Activated T-cell treated with anti-CD3 and anti-CD28 coated beads for 4 hours (primary cell): ENCODE measurements at regions not wholly inside any gene's neighbourhood (a gene's known extent, or its start where the extent isn't known, plus 50 kb on each side); places are given as distances from the start of the nearest gene placed in this dataset.
"Not testable (repeated sequence)": the region's sequence is repeated elsewhere in the genome, so short reads cannot be mapped to it uniquely, and the experiment has no call there.

Experiments used
- DNase-seq: peaks from one replicate; pipeline ENCODE4 v3.0.0-alpha.2; 2020

DNA sequence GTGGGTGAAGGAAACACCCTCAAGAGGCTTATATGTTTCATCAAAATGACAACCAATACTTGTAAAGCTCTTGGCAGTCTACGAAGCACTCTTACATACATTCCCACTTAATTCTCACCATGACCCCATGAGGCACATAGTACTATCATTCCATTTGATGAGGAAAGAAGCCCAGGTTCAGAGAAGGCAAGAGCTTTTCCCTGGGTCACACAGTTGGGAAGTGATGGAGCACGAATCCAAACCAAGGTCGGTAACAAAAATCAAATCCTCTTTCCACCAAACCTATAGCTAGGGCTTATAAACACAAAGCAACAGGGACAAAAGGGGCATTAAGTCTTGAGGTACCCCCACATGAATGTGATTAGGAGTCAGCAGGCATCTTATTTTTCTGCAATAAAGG, 187.1 kb downstream of the UACA start:
- DNase-seq: no peak

DNA sequence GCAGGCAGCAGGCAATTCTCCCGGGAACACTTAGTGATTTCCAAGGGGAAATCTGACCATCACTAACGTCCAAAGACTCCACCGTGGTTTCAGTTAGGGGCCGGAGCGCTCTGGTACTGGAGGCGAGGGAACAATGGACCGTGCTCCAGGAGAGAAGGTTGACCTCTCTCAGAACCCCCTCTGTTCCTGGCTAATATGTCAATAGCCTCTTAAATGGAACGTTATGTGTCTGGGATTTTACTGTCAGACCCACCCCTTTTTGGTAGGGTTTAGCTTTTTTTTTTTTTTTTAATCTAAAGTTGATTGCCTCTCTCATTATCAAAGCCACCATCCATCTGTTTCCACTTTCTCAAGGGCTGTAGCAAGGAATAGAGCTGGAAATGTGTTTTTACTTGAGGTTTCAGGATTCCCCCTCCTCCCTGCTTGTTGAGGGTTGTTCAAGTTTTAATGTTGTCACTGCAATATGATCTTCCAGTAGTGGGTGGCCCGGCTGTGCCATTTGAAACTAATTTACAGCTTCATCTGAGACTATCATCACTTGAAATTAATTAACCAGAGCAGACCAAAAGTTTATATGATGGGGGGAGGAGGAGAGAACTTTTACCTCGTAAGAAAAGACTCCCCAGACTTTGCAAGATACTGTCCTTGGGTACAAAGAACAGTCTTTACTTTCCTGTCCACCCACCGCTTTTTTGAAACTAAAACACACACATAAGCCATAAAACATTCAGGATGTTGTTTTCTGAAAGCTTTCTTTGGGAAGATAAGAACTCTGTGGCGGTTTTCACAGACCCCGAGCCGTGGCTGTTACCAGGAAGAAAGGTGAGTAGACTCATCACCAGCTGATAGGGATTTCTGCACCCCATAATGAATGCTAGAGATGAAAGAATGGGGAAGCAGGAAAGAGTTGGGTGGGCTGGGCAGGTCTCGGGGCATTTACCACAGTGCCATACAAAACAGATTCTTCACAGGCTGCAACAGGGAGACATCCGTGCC, 187.8 kb downstream of the UACA start:
- DNase-seq: no peak

DNA sequence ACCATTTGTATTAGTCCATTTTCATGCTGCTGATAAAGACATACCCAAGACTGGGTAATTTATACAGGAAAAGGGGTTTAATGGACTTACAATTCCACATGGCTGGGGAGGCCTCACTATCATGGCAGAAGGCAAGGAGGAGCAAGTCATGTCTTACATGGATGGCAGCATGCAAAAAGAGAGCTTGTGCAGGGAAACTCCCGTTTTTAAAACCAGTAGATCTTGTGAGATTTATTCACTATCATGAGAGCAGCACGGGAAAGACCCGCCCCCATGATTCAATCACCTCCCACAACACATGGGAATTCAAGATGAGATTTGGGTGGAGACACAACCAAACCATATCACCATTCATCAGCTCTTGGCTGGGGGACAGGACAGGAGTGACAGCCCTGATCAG, 189.0 kb downstream of the UACA start:
- DNase-seq: not testable (repeated sequence)

DNA sequence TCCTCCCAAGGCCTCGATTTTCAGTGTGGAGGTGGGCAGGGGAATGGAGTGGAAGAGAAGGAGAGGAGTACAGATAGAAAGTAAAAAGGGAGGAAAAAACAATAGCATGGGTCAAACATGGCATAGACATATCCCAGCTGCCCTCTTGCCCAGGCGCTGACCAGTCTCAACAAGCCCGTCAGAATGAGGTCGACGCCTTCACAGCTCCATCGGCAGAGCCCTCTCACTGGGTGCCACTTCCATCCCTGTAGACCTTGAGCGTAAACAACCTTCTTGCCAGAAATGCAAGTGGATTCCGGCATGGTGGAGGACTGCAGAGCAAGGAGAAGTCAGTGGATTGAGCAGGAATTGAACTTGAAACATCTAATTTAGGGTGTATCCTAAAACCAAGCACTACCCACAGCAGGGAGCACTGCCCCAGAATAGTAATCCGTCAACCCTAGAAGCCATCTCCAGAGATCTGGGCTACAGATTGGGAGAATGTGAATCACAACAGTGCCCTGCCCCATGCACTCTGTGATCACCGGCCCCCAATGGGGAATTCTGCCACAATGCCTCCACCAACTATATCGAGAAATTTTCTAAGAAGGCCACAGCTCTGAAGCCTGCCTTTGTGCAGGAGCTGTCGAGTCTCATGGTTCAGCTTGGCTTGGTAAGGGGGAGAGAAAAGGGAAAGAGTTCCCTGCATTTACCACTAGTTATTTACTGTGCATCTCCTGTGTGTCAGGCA, 190.1 kb downstream of the UACA start:
- DNase-seq: no peak

DNA sequence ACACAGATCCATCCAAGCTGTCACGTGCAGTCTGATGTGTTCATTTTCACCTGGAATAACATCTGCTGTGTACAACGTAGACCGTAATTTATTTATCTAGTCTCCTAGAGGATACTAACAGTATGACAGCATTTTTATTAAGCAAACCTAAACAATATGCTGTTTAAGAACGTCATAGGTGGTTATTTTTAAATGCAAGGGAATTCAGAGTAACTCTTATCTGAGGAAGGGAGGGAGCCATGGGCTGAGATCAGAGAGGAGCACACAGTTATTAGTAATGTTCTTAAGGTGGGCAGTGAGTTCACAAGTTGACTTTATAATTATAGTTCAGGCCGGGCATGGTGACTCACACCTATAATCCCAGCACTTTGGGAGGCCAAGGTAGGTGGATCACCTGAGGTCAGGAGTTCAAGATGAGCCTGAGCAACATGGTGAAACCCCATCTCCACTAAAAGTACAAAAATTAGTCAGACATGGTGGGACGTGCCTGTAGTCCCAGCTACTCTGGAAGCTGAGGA, 193.6 kb downstream of the UACA start:
- no peak for DNase-seq

DNA sequence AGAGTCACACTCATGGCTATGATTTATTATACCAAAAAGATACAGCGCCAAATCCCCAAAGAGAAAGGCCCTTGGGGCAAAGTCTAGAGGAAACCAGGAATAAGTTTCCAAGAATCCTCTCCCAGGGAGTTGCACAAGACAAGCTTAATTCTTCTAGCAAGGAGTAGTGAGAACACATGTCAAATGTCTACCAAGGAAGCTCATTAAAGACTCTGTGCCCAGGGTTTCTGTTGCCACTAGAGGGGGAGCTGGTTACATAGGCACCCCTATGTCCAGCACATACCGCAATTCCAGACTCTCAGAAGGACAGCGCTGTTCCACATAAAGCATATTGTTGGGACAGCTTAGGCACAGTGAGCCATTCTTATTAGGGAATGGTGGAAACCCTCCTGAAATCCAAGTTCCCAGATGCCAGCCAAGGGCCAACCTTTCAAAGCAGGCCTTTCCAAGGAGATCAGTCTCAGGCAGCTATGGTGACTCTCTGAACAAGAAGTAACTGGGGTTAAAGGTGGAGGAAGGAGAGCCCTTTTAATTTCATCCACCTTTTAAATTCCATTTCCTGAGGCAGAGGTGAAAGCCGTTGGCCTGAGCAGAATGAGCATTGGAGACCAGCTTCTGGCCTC, 194.2 kb downstream of the UACA start:
- DNase-seq: no peak

DNA sequence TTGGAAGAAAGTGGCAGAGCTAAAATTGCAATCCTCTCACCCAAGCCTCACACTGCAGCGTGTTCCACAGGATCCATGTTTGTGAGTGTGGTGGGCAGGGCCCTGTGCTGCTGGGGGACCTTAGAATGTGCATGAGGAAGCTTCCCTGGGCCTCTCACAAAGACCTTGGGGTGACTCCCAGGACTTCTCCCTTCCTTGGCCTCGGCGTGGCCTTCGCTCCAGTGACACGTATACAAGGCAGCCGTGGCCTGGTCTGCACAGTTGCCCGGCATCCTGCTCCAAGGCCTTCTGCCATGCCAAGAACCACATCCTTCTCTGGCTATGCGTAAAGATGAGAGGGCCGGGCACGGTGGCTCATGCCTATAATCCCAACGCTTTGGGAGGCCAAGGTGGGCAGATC, 196.4 kb downstream of the UACA start:
- no peak for DNase-seq

DNA sequence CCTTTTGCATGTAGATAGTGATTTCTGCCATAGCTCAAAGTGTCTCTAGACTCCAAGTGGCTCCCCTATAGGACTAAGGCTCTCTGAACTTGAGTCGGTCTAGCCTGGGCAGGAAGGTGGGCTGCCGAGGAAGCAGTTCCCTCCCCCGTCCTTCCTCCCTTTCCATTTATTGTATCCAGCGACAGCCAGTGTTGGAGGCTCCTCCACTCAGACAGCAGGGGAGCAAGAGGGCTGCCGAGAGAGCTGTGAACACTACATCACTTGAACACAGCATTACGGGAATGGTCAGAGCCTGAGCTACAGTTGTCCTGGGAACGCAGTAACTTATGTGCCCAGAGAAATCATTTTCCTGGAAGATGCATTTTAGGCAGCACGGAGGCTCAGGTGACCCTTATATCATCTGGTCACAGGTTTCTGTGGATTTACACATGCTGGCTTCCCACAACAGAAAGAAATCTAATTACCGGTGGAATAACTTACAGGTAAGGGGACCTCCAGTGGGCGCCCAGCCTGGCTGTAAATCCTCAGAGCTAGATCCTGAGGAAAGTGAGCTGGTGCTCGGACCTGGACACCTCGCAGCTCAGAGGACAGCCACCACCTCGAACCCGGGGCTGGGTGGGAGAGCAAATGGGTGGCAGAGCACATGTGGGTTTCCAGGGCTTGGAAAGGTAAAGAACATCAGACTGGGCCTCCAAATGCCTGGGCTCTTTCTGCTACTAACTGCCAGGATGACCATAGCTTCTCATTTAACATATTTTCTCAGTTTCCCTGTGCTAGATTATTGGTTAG, 197.1 kb downstream of the UACA start:
- no peak for DNase-seq

DNA sequence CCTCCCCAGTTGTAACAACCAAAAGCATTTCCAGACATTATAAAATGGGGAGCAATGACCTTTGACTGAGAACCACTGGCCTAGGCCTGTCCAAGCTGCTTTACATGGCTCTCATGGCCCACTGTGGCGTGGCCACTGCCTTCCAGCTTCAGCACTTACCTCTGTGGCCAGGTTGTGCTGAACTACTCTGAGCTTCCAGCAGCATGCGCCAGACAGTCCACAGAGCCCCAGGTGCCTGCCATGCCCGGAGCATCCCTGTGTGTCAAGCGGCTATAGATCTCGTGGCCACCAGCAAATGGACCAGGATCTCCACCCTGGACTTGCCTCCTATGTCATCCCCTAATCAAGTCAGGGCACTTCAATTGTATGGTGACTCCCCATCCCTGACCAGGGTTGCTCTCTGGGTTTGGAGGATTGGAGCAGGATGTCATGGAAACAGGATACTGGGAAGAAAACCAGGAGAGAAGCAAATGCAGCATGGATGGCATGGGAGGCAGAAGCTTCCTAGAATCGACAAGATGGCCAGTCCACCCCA, 199.7 kb downstream of the UACA start:
- no peak for DNase-seq

DNA sequence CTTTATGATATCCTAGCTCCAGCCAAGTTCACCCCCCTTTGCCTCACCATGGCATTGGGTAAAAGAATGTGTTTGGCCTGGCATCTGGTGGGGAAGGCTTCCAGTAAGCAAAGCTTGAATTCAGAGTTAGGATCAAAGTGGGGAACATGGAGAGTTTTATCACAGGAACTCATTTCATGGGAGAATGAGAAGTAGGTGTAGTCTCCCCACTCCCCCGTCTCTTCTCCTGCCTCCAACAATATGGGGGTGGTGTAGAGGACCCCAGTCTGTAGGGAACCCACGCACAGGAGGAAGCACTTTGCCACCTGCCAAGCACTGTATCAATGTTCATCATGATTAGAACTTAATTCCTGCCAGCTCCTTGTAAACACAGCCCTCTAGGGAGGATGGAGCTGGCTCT, 200.5 kb downstream of the UACA start:
- no peak for DNase-seq

DNA sequence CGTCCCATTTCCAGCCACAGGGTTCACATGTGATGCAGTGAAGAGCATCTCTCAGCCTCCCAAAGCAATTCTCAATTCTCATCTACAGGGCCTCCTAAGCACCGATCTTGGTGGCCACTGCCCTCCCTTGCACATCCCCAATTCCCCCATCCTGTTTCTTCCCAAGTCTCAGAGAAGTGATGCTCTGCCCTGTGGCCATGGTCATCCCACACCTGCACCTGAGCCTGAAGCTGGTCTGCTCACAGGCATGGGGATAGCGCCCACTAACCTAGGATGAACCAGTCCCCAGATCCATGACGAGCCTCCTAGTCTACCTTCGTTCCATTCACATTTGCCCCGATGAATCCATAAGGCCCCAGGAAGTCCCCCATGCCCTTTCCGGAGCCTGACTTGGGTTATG, 201.5 kb downstream of the UACA start:
- DNase-seq: no peak

DNA sequence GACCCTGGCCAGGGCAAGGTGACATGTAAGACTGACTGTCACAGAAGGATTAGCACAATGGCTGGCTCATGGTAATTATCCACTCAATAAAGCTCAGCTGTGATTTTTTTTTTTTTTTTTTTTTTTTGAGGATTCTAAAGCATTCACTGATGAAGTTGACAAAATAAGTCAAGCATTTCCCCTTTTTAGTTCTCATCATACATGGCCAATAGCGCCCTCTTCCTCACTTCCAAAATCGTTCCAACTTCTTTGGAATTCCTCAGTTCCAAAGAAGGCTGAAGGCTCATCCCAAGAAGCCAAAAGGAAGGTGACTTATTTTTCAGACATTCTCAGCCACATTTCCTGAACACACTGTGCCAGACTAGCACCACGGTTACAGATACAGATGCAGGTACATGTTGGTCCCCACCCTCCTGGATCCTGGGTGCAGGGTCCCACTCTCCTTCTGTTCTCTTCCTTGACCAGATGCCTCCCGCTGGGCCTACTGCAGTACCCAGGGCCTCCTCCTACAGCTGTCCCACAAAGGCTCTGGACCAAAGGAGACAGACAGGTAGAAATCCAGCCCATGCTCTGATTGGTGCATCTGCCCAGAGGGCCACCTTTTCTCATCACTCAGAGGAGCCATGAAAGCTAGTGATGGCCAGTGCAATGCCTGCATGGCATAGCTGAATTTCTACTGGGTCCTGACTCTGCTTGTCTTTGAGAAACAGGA, 202.6 kb downstream of the UACA start:
- no peak for DNase-seq

DNA sequence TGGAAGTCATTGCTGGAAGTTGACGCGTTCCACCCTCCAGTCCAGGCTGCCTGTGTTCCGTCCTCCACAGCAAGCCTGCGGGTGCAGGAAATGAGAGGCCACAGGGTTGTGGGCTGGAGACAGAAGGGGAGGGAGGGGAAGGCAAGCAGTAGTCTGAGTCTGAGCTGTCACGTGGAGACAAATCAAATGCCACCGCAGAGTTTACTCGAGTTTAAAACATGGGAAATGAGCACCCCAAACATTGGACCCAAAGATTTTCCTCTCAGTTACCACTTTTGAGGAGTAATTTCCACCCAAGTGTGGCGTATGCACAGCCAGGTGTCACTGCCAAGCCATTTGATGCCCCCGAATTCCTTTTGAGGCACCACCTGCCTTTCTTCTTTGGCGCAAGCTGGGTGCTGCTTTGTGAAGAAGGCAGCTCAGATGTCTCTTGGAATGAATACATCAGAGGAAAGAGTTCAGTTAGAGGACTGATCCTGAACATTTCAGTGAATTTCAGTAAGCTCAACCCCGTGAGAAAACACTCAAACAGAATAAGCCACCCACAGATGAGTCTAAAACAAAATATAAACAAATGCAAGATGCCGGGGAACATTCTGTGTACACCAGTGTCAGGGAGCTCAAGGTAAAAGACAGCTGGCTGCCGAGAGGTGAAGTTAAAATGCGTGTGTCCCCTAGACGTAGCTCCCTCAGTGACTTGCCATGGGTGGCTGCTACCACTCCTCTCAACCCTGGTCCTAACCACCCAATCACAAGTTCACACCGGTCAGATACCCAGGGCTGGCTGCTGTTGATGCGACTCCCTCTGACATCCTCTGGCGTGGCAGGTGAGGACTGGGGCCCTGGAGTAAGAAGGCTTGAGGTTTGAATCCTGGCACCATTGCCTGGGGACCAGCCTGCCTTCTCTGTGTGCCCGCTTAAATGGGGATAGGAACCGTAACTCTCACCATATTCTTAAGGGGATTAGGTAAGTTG, 203.8 kb downstream of the UACA start:
- DNase-seq: peak; percentile 33

DNA sequence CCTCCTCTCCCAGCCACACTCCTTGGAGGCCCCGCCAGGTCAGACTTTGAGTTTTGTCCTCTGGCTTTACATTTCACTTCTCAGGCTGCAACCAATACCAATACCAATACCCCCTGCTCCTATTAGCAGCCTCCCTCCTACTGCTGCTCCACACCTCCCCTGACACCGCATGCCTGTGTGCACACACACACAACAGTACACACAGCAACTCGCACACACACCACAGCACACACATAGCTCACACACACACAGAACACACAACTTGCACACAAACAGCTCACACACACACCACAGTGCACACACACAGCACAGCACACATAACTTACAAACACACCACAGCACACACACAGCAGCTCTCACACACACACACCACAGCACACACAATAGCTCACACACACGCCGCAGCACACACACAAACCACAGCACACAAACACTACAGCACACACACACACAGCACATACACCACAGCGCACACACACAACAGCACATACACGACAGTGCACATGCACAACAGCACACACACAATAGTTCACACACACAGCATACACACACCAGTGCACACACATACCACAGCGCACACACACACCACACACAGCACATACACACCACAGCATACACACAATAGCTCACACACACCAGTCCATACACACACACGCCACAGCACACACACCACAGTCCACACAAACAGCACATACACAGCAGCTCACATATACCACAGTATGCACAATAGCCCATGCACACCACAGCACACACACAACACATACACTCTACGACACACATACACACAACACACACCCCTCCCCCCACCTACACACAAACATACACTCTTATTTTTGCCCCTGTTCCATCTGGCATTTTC, 204.7 kb downstream of the UACA start:
- DNase-seq: no peak

DNA sequence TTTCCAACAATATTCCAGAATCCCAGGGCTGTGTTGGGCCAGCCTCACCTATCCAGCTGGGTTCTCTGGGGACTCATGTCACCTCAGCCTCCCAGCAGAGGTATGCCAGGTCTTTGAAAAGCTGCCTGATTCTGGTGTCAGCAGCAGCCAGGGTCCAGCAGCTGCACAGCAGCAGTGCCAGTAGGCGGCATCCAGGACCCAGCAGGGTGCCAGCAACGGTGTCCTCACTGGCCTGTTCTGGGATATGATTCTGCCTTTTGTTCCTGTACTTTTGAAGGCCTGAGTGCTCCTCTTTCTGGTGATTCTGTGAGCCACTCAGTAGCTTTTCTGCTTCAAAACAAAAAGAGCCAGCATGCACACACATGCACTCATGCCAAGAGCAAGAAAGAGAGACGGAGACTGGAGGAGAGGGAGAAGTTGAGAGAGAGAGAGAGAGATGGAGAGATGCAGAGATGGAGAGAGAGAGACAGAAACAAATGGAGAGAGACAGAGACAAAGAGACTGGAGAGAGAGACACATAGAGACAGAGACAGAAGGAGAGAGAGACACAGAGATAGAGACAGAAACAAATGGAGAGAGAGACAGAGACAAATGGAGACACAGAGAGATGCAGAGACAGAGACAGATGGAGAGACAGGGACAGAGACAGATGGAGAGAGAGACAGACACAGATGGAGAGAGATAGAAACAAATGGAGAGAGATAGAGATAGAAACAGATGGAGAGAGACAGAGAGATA, 205.7 kb downstream of the UACA start:
- DNase-seq: no peak

DNA sequence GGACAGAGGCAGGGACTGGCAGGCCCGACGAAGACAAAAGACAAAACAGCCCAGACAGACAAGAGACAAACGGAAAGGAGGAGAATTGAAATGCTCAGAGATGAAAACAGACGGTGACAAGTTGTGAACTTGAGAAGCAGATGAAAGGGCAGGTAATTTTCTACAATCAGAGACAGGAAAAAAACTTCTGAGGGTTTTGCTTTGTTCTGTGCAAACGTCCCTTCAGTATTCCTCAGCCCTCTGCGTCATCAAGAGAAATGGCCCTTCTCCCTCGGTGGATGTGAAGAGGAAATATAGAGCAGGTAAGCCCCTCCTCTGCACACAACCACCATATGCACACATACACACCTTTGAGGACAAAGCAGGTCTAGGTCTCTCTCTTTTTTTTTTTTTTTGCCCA, 206.6 kb downstream of the UACA start:
- DNase-seq: no peak

DNA sequence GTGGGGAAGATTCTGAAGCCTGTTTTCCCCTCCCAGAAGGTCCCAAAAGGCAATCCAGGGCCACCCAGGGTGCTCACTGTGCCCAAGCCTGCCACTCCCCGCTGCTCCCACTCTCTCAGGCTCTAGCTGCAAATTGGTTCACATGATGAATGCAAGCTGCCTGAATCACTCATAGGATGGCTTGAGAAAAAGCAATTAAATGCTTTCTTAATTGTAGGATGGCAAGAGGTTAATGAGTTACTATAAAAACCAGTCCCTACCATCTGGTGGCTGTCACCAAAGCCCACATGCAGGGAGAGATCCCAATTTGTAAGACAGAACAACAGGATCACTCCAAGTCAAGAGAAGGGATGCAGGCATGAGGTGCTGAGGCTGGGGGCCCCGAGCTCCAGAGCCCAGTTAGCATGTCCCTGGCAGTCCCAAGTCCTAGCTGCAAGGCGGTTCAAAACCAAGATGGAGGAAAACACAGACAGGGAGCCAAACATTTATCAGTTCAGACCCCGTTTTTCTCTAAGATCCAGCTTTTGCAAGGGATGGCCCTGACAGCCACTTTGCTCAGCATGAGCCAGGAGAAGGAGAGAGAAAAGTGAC, 207.1 kb downstream of the UACA start:
- no peak for DNase-seq

DNA sequence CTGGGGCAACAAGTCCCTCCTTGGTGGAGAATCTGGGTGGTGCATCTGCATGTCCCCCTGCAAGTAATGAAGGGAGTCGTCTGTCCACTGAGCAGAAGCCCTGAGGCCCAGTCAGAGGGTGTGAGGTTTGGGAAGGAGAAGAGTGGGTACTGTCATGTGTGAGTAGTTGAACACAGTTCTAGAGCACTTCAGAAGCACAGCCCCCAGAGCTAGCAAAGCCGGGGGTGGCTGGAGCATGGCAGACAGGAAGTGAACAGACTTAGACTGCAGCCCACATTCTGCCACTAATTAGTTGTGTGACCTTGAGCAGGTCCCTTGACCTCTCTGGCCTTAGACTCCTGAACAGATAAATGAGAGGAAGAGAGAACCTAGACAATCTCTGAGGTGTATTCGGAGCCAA, 207.6 kb downstream of the UACA start:
- DNase-seq: no peak
